CD14-positive monocyte (primary cell): ENCODE measurements at regions not wholly inside any gene's neighbourhood (a gene's known extent, or its start where the extent isn't known, plus 50 kb on each side); places are given as distances from the start of the nearest gene placed in this dataset.

Source experiments
- DNase-seq, 3 donors: peaks; one replicate each; pipeline ENCODE4 v3.0.0-alpha.2; 2011 to 2022
- H2AFZ ChIP-seq: 2 replicates; pipeline ENCODE4 v1.6.0; 2012; ENCODE audit warnings: mild to moderate bottlenecking, low read depth, low read length, inconsistent platforms; ENCODE audit not compliant: insufficient read depth, poor library complexity, severe bottlenecking
- H3K27ac ChIP-seq, 2 donors: 1 replicate in 1 of 2; 2 replicates in 1 of 2; pipeline ENCODE4 v1.5.1; 2012 to 2013; ENCODE audit warnings: low read length in 2 of 2, control low read depth in 1 of 2, inconsistent platforms in 1 of 2, low read depth in 1 of 2, mild to moderate bottlenecking in 1 of 2
- H3K27me3 ChIP-seq, 2 donors: one replicate each; pipeline versions ENCODE4 v1.6.0 to v1.6.1; 2011 to 2013; ENCODE audit warnings: low read length in 2 of 2; ENCODE audit not compliant: control insufficient read depth in 2 of 2, insufficient read depth in 2 of 2
- H3K36me3 ChIP-seq, 2 donors: replicated peaks in 1 of 2; 1 replicate in 1 of 2; 2 replicates in 1 of 2; pipeline versions ENCODE4 v1.5.1 to v1.6.1; 2012 to 2013; ENCODE audit warnings: low read length in 2 of 2, control low read depth in 1 of 2, inconsistent platforms in 1 of 2, mild to moderate bottlenecking in 1 of 2; ENCODE audit not compliant: insufficient read depth in 2 of 2, control insufficient read depth in 1 of 2
- H3K4me1 ChIP-seq, 2 donors: 1 replicate in 1 of 2; 2 replicates in 1 of 2; pipeline versions ENCODE4 v1.5.1 to v1.6.1; 2012 to 2013; ENCODE audit warnings: low read length in 2 of 2, control low read depth in 1 of 2, inconsistent platforms in 1 of 2, mild to moderate bottlenecking in 1 of 2, moderate library complexity in 1 of 2; ENCODE audit not compliant: insufficient read depth in 2 of 2, control insufficient read depth in 1 of 2
- H3K4me2 ChIP-seq: replicated peaks from 2 replicates; pipeline ENCODE3; 2012; ENCODE audit warnings: low read length, moderate library complexity, mild to moderate bottlenecking; ENCODE audit not compliant: poor library complexity, severe bottlenecking; ENCODE audit errors: extremely low read depth
- H3K4me3 ChIP-seq, 3 experiments: fragments of 200-600 bp in 1 of 3; sonication (generic) in 1 of 3; replicated peaks in 1 of 3; 1 replicate in 2 of 3; 2 replicates in 1 of 3; pipeline ENCODE4 v1.5.1; 2011 to 2013; ENCODE audit warnings: low read length in 3 of 3, mild to moderate bottlenecking in 3 of 3, control low read depth in 2 of 3, low read depth in 2 of 3, inconsistent platforms in 1 of 3, moderate library complexity in 1 of 3
- H3K79me2 ChIP-seq: 2 replicates; pipeline ENCODE4 v1.6.0; 2012; ENCODE audit warnings: mild to moderate bottlenecking, control low read depth, inconsistent platforms, low read length, moderate library complexity; ENCODE audit not compliant: insufficient read depth
- H3K9ac ChIP-seq: 2 replicates; pipeline ENCODE4 v1.6.0; 2017; ENCODE audit warnings: low read length, mild to moderate bottlenecking; ENCODE audit not compliant: insufficient read depth, poor library complexity, severe bottlenecking
- H3K9me3 ChIP-seq, 2 donors: replicated peaks in 1 of 2; 1 replicate in 1 of 2; 2 replicates in 1 of 2; pipeline versions ENCODE4 v1.5.1 to v1.6.1; 2012 to 2013; ENCODE audit warnings: low read length in 2 of 2, control low read depth in 1 of 2; ENCODE audit not compliant: control insufficient read depth in 1 of 2, insufficient read depth in 1 of 2
- H4K20me1 ChIP-seq: 2 replicates; pipeline ENCODE4 v1.6.0; 2012; ENCODE audit warnings: mild to moderate bottlenecking, low read length, control low read depth, moderate library complexity; ENCODE audit not compliant: insufficient read depth
- H3K27ac Mint-ChIP-seq, 7 donors: one replicate each; pipeline ENCODE4 v1.8.0; 2020; ENCODE audit warnings: mild to moderate bottlenecking in 7 of 7, mixed read lengths in 7 of 7, moderate library complexity in 6 of 7, inconsistent platforms in 2 of 7
- H3K27me3 Mint-ChIP-seq, 3 donors: one replicate each; pipeline ENCODE4 v1.8.0; 2021 to 2022; ENCODE audit warnings: low read depth in 3 of 3, mild to moderate bottlenecking in 3 of 3, mixed read lengths in 3 of 3, moderate library complexity in 3 of 3, inconsistent platforms in 1 of 3
- H3K36me3 Mint-ChIP-seq, 2 donors: one replicate each; pipeline ENCODE4 v1.8.0; 2020; ENCODE audit warnings: mixed read lengths in 2 of 2, inconsistent platforms in 1 of 2, mild to moderate bottlenecking in 1 of 2
- H3K4me1 Mint-ChIP-seq: one replicate; pipeline ENCODE4 v1.8.0; 2020; ENCODE audit warnings: mild to moderate bottlenecking, mixed read lengths
- H3K4me3 Mint-ChIP-seq, 2 donors: one replicate each; pipeline ENCODE4 v1.8.0; 2020; ENCODE audit warnings: mild to moderate bottlenecking in 2 of 2, mixed read lengths in 2 of 2, moderate library complexity in 1 of 2
- H3K9me3 Mint-ChIP-seq, 7 donors: one replicate each; pipeline ENCODE4 v1.8.0; 2020 to 2022; ENCODE audit warnings: mixed read lengths in 7 of 7, mild to moderate bottlenecking in 6 of 7, moderate library complexity in 6 of 7, inconsistent platforms in 2 of 7
- WGBS: methylation state at CpG from one replicate; pipeline ENCODE4 v1.1.5; 2013; ENCODE audit warnings: missing lambda C conversion rate; ENCODE audit not compliant: insufficient coverage; 5-methylcytosine and 5-hydroxymethylcytosine counted together
- intact Hi-C, 2 donors: fragments of 100-400 bp; cut with micrococcal nuclease; formaldehyde crosslinking; loops; one replicate each; pipeline versions ENCODE4 v1.15.0 to v1.15.1; 2023
- TF ChIP-seq, protein P1 (sequence below): fragments of 200-600 bp; IDR thresholded peaks from one replicate; pipeline ENCODE4 v1.8.0; 2022; ENCODE audit warnings: antibody characterized with exemption, mild to moderate bottlenecking

GRCh38 chr5:102138243-102138653, 157.8 kb downstream of the SLCO4C1 start:
- H3K79me2 ChIP-seq, result no peaks in the 10 kb centered on the region
- H3K9ac ChIP-seq, result no peak overlapping the region
- no peak overlapping the region for H2AFZ ChIP-seq
- no peak for DNase-seq
- Mint-ChIP-seq H3K36me3 (no peaks in the 10 kb centered on the region), H3K4me1 (no peaks in the 10 kb centered on the region), H3K27ac (no peak overlapping the region), H3K4me3 (no peak overlapping the region), H3K27me3 (peaks cover 0 to 2% (median 0%) of the 10 kb centered on the region in 3 donors), H3K9me3 (peaks cover 0 to 2% (median 0%) of the 10 kb centered on the region in 7 donors)
- H3K27me3 ChIP-seq, result no peaks in the 10 kb centered on the region
- no peaks in the 10 kb centered on the region for H3K9me3 ChIP-seq
- H3K4me2 ChIP-seq, result no peak overlapping the region
- no peak overlapping the region for H3K27ac ChIP-seq
- intact Hi-C loops, result no loop called here
- TF ChIP-seq, protein P1, sequence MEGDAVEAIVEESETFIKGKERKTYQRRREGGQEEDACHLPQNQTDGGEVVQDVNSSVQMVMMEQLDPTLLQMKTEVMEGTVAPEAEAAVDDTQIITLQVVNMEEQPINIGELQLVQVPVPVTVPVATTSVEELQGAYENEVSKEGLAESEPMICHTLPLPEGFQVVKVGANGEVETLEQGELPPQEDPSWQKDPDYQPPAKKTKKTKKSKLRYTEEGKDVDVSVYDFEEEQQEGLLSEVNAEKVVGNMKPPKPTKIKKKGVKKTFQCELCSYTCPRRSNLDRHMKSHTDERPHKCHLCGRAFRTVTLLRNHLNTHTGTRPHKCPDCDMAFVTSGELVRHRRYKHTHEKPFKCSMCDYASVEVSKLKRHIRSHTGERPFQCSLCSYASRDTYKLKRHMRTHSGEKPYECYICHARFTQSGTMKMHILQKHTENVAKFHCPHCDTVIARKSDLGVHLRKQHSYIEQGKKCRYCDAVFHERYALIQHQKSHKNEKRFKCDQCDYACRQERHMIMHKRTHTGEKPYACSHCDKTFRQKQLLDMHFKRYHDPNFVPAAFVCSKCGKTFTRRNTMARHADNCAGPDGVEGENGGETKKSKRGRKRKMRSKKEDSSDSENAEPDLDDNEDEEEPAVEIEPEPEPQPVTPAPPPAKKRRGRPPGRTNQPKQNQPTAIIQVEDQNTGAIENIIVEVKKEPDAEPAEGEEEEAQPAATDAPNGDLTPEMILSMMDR, result no peak
- no peaks in the 10 kb centered on the region for H4K20me1 ChIP-seq
- H3K4me3 ChIP-seq, result no peak overlapping the region
- 89% methylated on average over 3 of the region's 4 CpGs for WGBS
- no peaks in the 10 kb centered on the region for H3K4me1 ChIP-seq
- H3K36me3 ChIP-seq, result no peaks in the 10 kb centered on the region

DNA sequence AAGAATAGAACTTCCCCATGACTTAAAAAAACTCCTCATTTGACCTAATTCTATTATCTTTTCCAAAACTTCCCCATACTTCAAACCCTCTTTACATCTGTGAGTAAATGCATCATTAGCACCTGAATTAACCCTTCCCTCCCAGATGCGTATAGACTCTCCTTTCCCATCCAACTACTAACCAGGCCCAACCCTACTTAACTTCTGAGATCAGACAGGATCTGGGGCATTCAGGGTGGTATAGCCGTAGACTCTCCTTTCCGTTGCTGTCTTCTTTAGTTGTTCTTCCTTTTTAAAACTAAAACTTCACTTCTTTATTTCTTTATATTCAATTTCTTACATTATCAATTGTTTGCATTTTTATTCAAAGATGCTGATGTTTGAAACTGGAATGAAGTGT, 165.2 kb downstream of the SLCO4C1 start:
- DNase-seq, result no peak
- no peaks in the 10 kb centered on the region for H3K79me2 ChIP-seq
- H3K9ac ChIP-seq, result no peak overlapping the region
- Mint-ChIP-seq H3K4me1 (no peaks in the 10 kb centered on the region), H3K9me3 (peaks cover 0 to 5% (median 2%) of the 10 kb centered on the region in 7 donors), H3K4me3 (no peak overlapping the region), H3K27ac (no peak overlapping the region), H3K36me3 (no peaks in the 10 kb centered on the region), H3K27me3 (no peaks in the 10 kb centered on the region)
- no peaks in the 10 kb centered on the region for H3K36me3 ChIP-seq
- no peaks in the 10 kb centered on the region for H4K20me1 ChIP-seq
- H3K4me3 ChIP-seq, result no peak overlapping the region
- TF ChIP-seq, protein P1, result no peak
- no peaks in the 10 kb centered on the region for H3K4me1 ChIP-seq
- H3K27me3 ChIP-seq, result no peaks in the 10 kb centered on the region
- H3K4me2 ChIP-seq, result no peak overlapping the region
- H3K27ac ChIP-seq, result no peak overlapping the region
- 100% methylated on average over 1 of the region's 3 CpGs for WGBS
- intact Hi-C loops, result no loop called here
- no peaks in the 10 kb centered on the region for H3K9me3 ChIP-seq
- no peak overlapping the region for H2AFZ ChIP-seq
